Activated CD4-positive, alpha-beta T cell treated with anti-CD3 and anti-CD28 coated beads for 24 hours (primary cell): ENCODE measurements at regions not wholly inside any gene's neighbourhood (a gene's known extent, or its start where the extent isn't known, plus 50 kb on each side); places are given as distances from the start of the nearest gene placed in this dataset.
A peak's percentile ranks its signal among the peaks of the same experiment; 100 is the strongest.

Experiments
- DNase-seq, 2 donors: peaks; one replicate each; pipeline ENCODE4 v3.0.0-alpha.2; 2020; ENCODE audit warnings: low read depth in 2 of 2

- peak; percentile 86 to 90 for DNase-seq
Measured at GRCh38 chr1:235011599-235012435, 116.8 kb downstream of the TOMM20 start.

- DNase-seq: peak; percentile 52 to 55
Measured at GRCh38 chr1:235011064-235011598, 117.5 kb downstream of the TOMM20 start.

GRCh38 chr1:235009561-235010306 is 118.9 kb downstream of the TOMM20 start:
- DNase-seq: no peak

GRCh38 chr1:235009074-235009473 is 119.6 kb downstream of the TOMM20 start:
- DNase-seq: no peak

- DNase-seq: no peak
Measured at GRCh38 chr1:235008239-235008638, 120.4 kb downstream of the TOMM20 start.

GRCh38 chr1:235006816-235007215 is 121.8 kb downstream of the TOMM20 start:
- no peak for DNase-seq

GRCh38 chr1:235006132-235006721 is 122.4 kb downstream of the TOMM20 start:
- no peak for DNase-seq

- no peak for DNase-seq
Measured at GRCh38 chr1:235004840-235005391, 123.7 kb downstream of the TOMM20 start.

- DNase-seq: no peak
Measured at GRCh38 chr1:235004276-235004675, 124.4 kb downstream of the TOMM20 start.

GRCh38 chr1:235002706-235003300 is 125.8 kb downstream of the TOMM20 start:
- no peak for DNase-seq

GRCh38 chr1:234999513-234999940 is 129.1 kb downstream of the TOMM20 start:
- no peak for DNase-seq

- DNase-seq: no peak
Measured at GRCh38 chr1:234997896-234998741, 130.5 kb downstream of the TOMM20 start.

- DNase-seq: no peak
Measured at GRCh38 chr1:234997201-234997895, 131.3 kb downstream of the TOMM20 start.

GRCh38 chr1:234996245-234996757 is 132.3 kb downstream of the TOMM20 start:
- DNase-seq: no peak

- DNase-seq: no peak
Measured at GRCh38 chr1:234994436-234995295, 134.0 kb downstream of the TOMM20 start.

- DNase-seq: no peak
Measured at GRCh38 chr1:234992065-234992464, 136.6 kb downstream of the TOMM20 start.

- no peak for DNase-seq
Measured at GRCh38 chr1:234990874-234991801, 137.5 kb downstream of the TOMM20 start.

GRCh38 chr1:234990328-234990675 is 138.3 kb downstream of the TOMM20 start:
- no peak for DNase-seq
